Progenitor cell of endocrine pancreas (in vitro differentiated cells): ENCODE measurements at regions not wholly inside any gene's neighbourhood (a gene's known extent, or its start where the extent isn't known, plus 50 kb on each side); places are given as distances from the start of the nearest gene placed in this dataset.

Source experiments
- DNase-seq: peaks from one replicate; pipeline ENCODE4 v3.0.0; 2021; ENCODE audit warnings: low spot score; ENCODE audit not compliant: unreplicated experiment
- H3K27ac Mint-ChIP-seq: 2 replicates; pipeline ENCODE4 v1.8.0; 2021; ENCODE audit warnings: mild to moderate bottlenecking, moderate library complexity, mixed read lengths
- H3K27me3 Mint-ChIP-seq: 2 replicates; pipeline ENCODE4 v1.8.0; 2021; ENCODE audit warnings: mixed read lengths
- H3K36me3 Mint-ChIP-seq: 2 replicates; pipeline ENCODE4 v1.8.0; 2022; ENCODE audit warnings: mixed read lengths; ENCODE audit not compliant: insufficient read depth
- H3K4me1 Mint-ChIP-seq: 2 replicates; pipeline ENCODE4 v1.8.0; 2021; ENCODE audit warnings: low read depth, mixed read lengths
- H3K4me3 Mint-ChIP-seq: 2 replicates; pipeline ENCODE4 v1.8.0; 2021; ENCODE audit warnings: low read depth, mild to moderate bottlenecking, moderate library complexity, mixed read lengths
- H3K9me3 Mint-ChIP-seq: 2 replicates; pipeline ENCODE4 v1.8.0; 2021; ENCODE audit warnings: low read depth, mixed read lengths
- TF ChIP-seq, protein P1 (sequence below): fragments of 200-600 bp; sonication (generic); IDR thresholded peaks from one replicate; pipeline ENCODE4 v1.5.0; 2021; ENCODE audit warnings: antibody characterized with exemption, mild to moderate bottlenecking; ENCODE audit not compliant: unreplicated experiment

DNA sequence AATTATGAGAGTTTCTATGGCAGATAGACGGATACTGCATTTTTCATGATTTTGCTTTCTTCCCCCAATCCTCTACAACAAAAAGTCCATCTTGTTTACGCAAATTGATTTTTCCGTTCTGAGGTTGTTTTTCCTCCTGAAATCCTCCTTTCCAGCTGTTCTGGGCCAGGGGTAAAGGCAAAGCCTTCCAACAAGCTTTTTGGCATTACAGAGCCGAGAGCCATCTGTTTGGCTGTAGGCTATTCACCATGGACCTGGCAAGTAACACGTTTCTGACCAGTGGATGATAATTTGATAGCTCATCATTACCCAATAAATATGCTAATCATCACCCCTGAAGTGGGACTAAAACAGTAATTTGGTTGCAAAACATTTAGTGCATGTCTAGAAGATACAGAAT lies 226.5 kb downstream of the CBLN4 start:
- TF ChIP-seq, protein P1, sequence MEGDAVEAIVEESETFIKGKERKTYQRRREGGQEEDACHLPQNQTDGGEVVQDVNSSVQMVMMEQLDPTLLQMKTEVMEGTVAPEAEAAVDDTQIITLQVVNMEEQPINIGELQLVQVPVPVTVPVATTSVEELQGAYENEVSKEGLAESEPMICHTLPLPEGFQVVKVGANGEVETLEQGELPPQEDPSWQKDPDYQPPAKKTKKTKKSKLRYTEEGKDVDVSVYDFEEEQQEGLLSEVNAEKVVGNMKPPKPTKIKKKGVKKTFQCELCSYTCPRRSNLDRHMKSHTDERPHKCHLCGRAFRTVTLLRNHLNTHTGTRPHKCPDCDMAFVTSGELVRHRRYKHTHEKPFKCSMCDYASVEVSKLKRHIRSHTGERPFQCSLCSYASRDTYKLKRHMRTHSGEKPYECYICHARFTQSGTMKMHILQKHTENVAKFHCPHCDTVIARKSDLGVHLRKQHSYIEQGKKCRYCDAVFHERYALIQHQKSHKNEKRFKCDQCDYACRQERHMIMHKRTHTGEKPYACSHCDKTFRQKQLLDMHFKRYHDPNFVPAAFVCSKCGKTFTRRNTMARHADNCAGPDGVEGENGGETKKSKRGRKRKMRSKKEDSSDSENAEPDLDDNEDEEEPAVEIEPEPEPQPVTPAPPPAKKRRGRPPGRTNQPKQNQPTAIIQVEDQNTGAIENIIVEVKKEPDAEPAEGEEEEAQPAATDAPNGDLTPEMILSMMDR = no peak
- Mint-ChIP-seq H3K27ac (no peak overlapping the region), H3K4me1 (no peaks in the 10 kb centered on the region), H3K9me3 (peaks cover 55% of the 10 kb centered on the region), H3K36me3 (peaks cover 1% of the 10 kb centered on the region), H3K27me3 (no peaks in the 10 kb centered on the region), H3K4me3 (no peak overlapping the region)
- DNase-seq = no peak

DNA sequence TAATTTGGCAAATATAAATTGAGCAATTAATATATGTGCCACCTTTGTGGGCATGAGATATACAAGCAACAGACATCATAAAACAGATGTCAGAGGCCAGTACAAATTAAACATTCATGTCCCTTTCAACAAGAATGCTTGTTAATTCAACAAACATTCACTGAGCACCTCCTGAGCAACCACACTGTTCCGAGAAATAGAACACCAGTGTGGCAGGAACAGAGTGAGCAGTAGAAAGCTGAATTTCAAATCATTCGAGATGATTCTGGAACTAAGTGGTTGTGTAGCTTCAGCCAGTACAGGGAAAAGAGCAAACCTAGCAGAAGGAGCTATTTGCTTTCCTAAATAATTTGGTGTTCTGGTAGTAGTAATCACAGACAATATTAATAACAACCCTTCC lies 227.7 kb downstream of the CBLN4 start:
- no peak overlapping the region for H3K27ac Mint-ChIP-seq
- TF ChIP-seq, protein P1 = no peak
- no peak for DNase-seq
- H3K4me3 Mint-ChIP-seq = no peak overlapping the region
- H3K27me3 Mint-ChIP-seq = no peaks in the 10 kb centered on the region
- H3K9me3 Mint-ChIP-seq = peaks cover 59% of the 10 kb centered on the region
- no peaks in the 10 kb centered on the region for H3K4me1 Mint-ChIP-seq
- H3K36me3 Mint-ChIP-seq = peaks cover 1% of the 10 kb centered on the region

DNA sequence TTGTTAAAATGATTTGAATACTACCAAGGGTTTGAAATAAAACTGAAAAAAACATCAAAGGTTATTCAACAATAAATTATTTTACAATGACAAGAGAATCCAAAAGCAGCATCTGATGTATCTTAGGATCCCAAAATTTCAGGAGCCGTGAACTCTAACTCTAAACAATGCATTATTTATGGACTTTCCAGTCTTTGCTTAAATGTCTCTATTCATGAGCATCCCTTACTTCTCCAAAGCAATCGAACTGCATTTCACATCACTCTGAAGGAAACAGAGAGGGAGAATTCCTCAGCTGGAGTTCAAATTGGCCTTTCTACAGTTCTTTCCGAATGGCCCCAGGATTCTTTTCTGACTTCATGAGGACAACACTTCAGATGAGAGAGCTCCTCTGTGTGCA lies 229.1 kb downstream of the CBLN4 start:
- peaks cover 1% of the 10 kb centered on the region for H3K36me3 Mint-ChIP-seq
- peaks cover 54% of the 10 kb centered on the region for H3K9me3 Mint-ChIP-seq
- TF ChIP-seq, protein P1 = no peak

DNA sequence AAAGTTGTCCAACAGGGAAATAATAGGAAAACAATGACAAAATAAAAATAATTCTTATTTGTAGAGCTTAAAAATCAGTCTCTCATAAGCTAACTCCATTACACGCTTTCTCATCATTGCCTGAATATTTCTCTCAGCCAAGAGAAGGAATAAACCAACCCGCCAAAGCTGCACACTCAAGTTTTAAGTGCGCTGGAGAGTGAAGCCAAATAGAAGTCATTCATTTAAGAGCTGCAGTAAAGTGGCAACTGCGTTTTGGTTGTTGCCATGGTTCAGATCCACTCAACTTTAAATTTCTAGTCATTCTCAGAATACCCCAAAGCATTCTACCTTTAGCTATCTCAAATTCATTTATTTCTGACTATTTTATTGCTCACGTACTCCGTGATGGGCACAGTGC lies 230.7 kb downstream of the CBLN4 start:
- Mint-ChIP-seq H3K9me3 (peaks cover 48% of the 10 kb centered on the region), H3K27me3 (no peaks in the 10 kb centered on the region), H3K27ac (no peak overlapping the region), H3K36me3 (peaks cover 1% of the 10 kb centered on the region), H3K4me3 (no peak overlapping the region), H3K4me1 (no peaks in the 10 kb centered on the region)
- TF ChIP-seq, protein P1 = no peak
- no peak for DNase-seq

More for the DNA sequence above, 229.1 kb downstream of the CBLN4 start:
- DNase-seq = no peak
- Mint-ChIP-seq H3K27ac (no peak overlapping the region), H3K4me3 (no peak overlapping the region), H3K27me3 (no peaks in the 10 kb centered on the region), H3K4me1 (no peaks in the 10 kb centered on the region)

DNA sequence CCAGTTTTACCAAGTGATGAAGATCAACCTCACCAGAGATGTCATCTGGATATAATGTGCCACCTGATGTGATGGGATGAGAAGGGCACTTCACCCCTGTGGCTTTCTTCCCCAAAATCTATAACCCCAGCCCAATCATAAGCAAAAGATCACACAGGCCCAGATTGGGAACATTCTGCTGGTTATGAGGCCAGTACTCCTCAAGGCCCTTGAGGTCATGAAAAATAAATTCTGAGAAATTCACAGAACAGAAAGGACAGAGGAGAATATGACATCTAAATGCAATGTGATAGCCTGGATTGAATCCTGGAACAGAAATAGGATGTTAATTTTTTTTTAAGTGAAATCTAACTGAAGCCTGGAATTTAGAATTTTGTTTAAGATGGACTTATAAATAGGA lies 243.5 kb downstream of the CBLN4 start:
- H3K36me3 Mint-ChIP-seq = no peaks in the 10 kb centered on the region
- H3K27ac Mint-ChIP-seq = no peak overlapping the region
- peaks cover 56% of the 10 kb centered on the region for H3K9me3 Mint-ChIP-seq
- TF ChIP-seq, protein P1 = no peak
- no peak overlapping the region for H3K4me3 Mint-ChIP-seq
- H3K4me1 Mint-ChIP-seq = no peaks in the 10 kb centered on the region
- H3K27me3 Mint-ChIP-seq = no peaks in the 10 kb centered on the region
- DNase-seq = no peak
